T47D (cell line): ENCODE measurements at regions not wholly inside any gene's neighbourhood (a gene's known extent, or its start where the extent isn't known, plus 50 kb on each side); places are given as distances from the start of the nearest gene placed in this dataset.
A peak's percentile ranks its signal among the peaks of the same experiment; 100 is the strongest.

Experiments
- DNase-seq, 2 experiments: peaks; one replicate each; pipeline versions ENCODE4 v3.0.0 to v3.0.0-alpha.2; 2011 to 2012; ENCODE audit warnings: low read depth in 1 of 2, low spot score in 1 of 2
- JUND ChIP-seq: IDR thresholded peaks from 2 replicates; pipeline ENCODE4 v1.6.1; 2012; ENCODE audit warnings: low read depth
- in situ Hi-C: cut with HindIII; loops from 2 replicates; pipeline ENCODE4 v1.10.0; 2016; ENCODE audit warnings: low sequenced_read_pairs, low pct_unique_long_range_greater_than_20kb

GRCh38 chr12:125766091-125766490 is 700.9 kb downstream of the AACS start:
- DNase-seq: no peak
- no peak for TF ChIP-seq JUND
- in situ Hi-C loops: no loop called here

GRCh38 chr12:125772403-125772802 is 707.2 kb downstream of the AACS start:
- DNase-seq: no peak
- in situ Hi-C loops: no loop called here
- no peak for TF ChIP-seq JUND

- no peak for TF ChIP-seq JUND
- in situ Hi-C loops: no loop called here
- DNase-seq: peak; percentile 17 to 75
Observed at GRCh38 chr12:125773033-125773640, 707.9 kb downstream of the AACS start.

GRCh38 chr12:125775507-125775906 is 710.3 kb downstream of the AACS start:
- no peak for DNase-seq
- TF ChIP-seq JUND: no peak
- in situ Hi-C loops: no loop called here

- no peak for DNase-seq
- in situ Hi-C loops: no loop called here
- no peak for TF ChIP-seq JUND
Observed at GRCh38 chr12:125776212-125776611, 711.0 kb downstream of the AACS start.

- in situ Hi-C loops: no loop called here
- no peak for DNase-seq
- no peak for TF ChIP-seq JUND
Observed at GRCh38 chr12:125786143-125786542, 720.9 kb downstream of the AACS start.

GRCh38 chr12:125794401-125794800 is 729.2 kb downstream of the AACS start:
- in situ Hi-C loops: no loop called here
- DNase-seq: no peak
- no peak for TF ChIP-seq JUND

GRCh38 chr12:125797421-125798175 is 732.4 kb downstream of the AACS start:
- DNase-seq: no peak
- no peak for TF ChIP-seq JUND
- in situ Hi-C loops: no loop called here

- DNase-seq: no peak
- TF ChIP-seq JUND: no peak
- in situ Hi-C loops: no loop called here
Observed at GRCh38 chr12:125804660-125805059, 739.4 kb downstream of the AACS start.

- in situ Hi-C loops: no loop called here
Observed at GRCh38 chr12:125824276-125824675, 759.0 kb downstream of the AACS start.

GRCh38 chr12:125835852-125836251 is 770.6 kb downstream of the AACS start:
- DNase-seq: no peak
- in situ Hi-C loops: no loop called here
- TF ChIP-seq JUND: no peak

More at GRCh38 chr12:125824276-125824675, 759.0 kb downstream of the AACS start:
- no peak for TF ChIP-seq JUND
- DNase-seq: no peak

- in situ Hi-C loops: no loop called here
- TF ChIP-seq JUND: no peak
- no peak for DNase-seq
Observed at GRCh38 chr12:125836647-125837046, 771.4 kb downstream of the AACS start.

- no peak for TF ChIP-seq JUND
- DNase-seq: no peak
- in situ Hi-C loops: no loop called here
Observed at GRCh38 chr12:125841332-125841731, 776.1 kb downstream of the AACS start.
